GM18873 (cell line): ENCODE measurements at regions not wholly inside any gene's neighbourhood (a gene's known extent, or its start where the extent isn't known, plus 50 kb on each side); places are given as distances from the start of the nearest gene placed in this dataset.

ENCODE experiments used
- ATAC-seq: cut with Tn5 transposase; IDR thresholded peaks from one replicate; pipeline ENCODE4 v1.9.1; 2021; ENCODE audit warnings: mild to moderate bottlenecking, moderate library complexity, moderate number of reproducible peaks; ENCODE audit not compliant: unreplicated experiment, low FRiP score

- no peak for ATAC-seq
Measured at GRCh38 chr6:8608737-8609136, 173.4 kb upstream of the SLC35B3 start.

DNA sequence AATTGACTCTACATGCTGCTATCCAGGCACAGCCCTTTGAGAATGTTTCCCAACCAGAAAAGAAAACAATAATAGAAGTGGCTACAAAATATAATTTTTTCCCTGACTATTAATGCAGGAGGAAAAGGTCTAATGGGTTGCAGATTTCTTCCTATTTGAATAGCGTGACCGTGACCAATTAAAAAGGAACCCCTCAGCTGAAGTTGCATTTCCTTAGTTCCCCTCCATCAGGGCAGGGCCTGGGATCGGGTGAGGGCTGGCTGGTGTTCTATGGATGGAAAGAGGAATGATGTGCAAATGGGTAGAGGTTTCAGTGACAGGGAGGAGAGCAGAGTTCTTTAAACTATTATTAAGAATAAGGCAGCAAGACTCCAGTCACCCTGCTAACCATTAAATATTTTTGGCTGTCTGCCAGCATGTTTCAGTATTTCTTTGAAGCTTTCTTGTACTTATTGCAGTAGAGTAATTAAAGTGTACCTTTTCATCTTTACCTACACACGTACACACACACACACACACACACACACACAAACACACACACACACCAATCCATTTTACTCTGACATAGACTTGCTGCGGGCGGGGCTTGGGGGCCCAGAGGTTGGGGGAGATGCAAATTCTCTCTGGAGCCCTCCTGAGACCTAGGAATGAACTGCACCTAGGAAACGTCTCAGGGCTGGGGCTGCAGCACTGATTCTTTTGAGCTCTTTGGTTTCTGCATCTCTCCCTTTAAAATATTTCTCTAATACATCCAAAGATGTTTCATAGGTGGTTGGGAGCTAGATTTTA, 154.8 kb upstream of the SLC35B3 start:
- ATAC-seq, result no peak

GRCh38 chr6:8588176-8588575, 152.8 kb upstream of the SLC35B3 start:
- no peak for ATAC-seq

GRCh38 chr6:8583291-8583690, 147.9 kb upstream of the SLC35B3 start:
- no peak for ATAC-seq

GRCh38 chr6:8579372-8579771, 144.0 kb upstream of the SLC35B3 start:
- no peak for ATAC-seq

DNA sequence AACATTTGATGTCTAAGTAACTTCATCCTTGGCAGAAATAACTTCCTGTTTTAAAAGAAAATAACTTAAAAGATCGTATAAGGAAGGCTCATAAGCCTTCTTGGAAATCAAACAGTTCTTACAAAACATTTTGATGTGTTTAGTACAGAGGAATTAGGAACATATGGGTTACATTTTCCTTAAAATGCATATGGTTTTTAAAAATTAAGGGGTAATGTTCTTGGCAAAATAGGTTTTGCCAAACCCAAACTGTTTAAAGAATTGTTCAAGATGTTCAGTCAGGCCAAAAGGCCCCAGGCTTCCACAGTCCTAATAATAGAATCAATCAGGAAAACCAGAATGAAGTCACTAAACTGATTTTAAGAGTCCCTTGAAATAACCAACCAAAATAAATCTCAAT, 142.7 kb upstream of the SLC35B3 start:
- no peak for ATAC-seq

DNA sequence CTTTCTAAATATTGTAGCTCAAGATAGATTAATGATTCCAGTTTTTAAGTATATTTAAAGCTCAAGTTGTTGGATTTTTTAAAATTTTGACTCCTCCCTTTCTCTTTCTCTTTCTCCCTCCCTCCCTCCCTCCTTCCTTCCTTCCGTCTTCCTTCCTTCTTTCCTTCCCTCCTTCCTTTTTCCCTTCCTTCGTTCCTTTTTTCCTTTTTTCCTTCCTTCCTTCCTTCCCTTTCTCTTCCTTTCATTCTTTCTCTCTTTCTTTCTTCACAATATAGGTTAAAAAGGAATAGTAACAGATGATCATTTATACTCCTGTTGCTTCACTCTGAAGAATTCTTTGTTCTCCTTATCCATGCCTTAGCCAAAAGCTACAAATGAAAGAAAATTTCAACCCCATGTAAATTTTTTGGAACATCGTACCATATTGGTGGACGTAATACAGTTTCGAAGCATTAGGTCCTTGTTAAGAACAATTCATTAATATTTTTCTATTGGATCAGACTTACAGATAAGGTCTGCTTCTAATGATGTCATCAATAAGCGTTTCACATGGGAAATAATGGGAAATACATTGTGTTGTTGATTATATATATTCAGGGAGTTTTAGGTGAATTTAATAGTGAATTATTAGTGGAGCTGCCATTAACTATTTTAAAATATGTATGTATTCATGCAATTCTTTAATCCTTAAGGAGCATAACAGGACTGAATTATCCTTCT, 139.6 kb upstream of the SLC35B3 start:
- ATAC-seq, result no peak

DNA sequence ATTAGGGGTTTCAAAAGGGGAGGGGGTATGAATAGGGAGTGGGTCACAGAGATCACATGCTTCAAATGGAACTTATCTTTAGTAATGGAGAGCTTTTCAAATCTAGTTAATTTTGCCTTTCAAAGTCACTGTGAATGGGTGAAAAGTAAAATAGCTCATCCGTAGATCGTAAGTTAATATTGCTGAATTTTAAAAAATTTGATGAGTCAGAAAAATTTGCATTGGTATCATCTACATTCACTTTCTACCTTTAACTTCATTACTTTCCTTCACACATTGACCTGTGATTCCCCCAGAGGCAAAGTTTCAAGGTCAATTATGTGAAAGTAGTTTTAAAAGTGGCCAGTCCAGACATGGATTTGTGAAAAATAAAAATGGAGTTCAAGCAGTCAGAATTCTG, 139.0 kb upstream of the SLC35B3 start:
- no peak for ATAC-seq

- no peak for ATAC-seq
Measured at GRCh38 chr6:8570256-8570920, 135.0 kb upstream of the SLC35B3 start.

GRCh38 chr6:8562125-8562524, 126.8 kb upstream of the SLC35B3 start:
- no peak for ATAC-seq

DNA sequence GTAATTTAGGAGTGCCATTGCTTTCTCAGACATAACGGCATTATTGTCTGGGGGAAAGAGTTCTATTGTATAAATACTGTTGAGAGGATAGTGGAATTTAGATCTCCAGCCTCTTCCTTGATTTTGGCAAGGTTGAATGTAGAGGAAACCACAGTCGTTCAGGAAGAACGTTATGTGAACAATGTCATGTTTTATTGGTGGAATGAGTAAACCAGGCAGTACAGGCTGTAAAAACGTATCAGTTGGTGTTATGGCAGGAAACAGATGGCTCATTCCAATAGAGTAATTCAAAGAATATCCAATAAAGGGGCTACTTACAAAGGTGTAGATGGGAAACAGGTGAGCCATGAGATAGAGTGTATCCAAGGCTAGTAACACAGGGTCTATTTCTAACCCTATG, 123.6 kb upstream of the SLC35B3 start:
- no peak for ATAC-seq

DNA sequence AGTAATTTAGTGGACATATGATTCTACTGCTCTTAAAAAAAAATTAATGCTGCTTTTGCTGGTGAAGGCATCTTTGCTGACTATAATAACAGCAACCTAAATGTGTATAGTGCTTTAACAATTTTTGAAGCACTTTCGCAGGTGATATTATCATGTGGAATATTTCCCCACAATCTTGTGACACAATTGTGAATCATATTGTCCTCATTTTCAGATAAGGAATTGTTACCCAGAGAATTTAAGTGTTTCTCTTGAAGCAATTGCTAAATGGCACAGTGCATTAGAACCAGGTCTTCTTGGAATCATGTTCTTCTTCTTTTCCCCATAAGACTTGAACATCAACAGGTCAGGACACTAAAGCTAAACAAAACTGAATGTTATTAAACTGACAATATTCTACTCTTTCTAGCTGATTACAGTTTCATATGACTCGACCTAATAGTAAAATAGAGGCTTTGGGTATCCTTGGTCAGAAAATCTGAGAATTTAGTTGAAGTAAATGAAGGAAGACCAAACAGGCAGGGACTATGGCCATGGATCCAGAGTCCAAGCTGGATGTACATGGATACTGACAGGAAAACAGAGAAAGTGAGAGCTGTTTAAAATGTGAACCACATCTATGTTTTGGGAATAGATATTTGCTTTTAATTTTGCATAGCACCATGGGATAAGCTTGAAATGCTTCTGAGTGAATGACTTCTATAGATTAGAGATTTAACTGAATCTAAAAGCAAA, 121.8 kb upstream of the SLC35B3 start:
- ATAC-seq, result no peak

- no peak for ATAC-seq
Measured at GRCh38 chr6:8556370-8557013, 121.1 kb upstream of the SLC35B3 start.

DNA sequence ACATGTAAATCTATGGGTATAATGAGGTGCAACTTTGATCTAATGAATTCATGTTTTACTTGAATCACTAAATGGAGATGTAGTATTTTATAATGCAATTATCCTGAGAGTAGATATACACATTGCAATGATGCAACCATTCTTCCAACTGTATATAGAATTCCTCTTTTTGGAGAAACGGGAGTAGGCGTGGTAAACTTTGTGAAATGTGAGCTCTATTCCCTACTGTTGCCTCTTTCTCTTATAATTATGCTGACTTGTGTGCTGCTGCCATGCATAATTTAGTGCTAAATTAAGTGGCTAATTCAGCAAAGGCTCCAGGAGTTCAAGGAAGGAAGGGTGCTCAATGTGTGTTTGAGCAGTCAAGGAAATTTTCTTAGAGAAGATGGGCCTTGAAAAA, 116.6 kb upstream of the SLC35B3 start:
- no peak for ATAC-seq

DNA sequence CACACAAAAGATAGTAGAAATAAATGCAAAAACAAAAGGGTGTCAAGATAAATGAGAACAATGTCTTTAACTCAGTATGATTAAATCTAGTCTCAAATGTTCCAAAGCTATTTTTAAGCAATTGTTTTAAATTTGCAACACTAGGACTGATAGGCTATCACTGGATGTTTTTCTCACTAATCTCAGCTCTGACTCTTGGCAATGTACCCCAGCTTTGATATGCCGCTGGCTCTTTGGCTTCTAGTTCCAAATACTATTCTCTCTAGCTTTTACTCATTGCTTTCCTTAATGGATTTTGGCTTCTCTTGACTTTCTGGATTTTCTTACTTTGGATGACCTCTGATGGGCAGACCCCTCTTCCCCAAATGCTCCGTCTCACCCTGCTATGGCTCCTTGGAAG, 116.0 kb upstream of the SLC35B3 start:
- no peak for ATAC-seq

DNA sequence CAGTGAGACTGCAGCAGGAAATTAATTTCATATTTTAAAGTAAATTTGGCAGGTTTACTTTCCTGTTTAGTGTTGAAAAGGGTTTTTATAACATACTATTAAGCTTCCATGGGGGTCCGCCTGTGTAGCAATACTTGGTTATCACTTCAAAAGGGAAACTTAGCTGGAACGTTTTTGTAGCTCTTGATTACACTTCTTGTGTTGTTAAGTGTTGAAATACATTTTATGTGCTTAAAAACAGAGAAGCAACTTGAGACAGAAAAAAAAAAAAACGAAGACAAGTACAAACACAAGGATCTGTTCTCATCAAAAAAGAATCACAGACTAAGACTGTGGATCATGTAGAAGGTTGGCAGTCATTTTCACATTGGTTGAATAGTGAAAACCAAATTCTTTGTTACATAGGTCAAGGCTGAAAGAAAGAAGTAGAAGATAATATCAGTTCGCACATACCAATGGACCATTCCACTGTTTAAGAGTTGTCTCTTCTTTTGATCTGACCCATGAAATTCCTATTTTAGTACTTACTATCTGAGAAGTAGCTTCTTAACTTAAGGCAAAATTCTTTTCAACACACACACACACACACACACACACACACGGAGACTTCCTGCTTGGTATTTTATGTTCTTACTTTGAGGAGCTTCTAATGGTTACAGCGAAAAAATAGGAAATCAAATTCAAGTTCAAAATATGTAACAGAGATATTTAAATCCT, 113.9 kb upstream of the SLC35B3 start:
- ATAC-seq, result no peak

GRCh38 chr6:8546496-8546895, 111.2 kb upstream of the SLC35B3 start:
- no peak for ATAC-seq

- no peak for ATAC-seq
Measured at GRCh38 chr6:8545336-8545735, 110.0 kb upstream of the SLC35B3 start.

DNA sequence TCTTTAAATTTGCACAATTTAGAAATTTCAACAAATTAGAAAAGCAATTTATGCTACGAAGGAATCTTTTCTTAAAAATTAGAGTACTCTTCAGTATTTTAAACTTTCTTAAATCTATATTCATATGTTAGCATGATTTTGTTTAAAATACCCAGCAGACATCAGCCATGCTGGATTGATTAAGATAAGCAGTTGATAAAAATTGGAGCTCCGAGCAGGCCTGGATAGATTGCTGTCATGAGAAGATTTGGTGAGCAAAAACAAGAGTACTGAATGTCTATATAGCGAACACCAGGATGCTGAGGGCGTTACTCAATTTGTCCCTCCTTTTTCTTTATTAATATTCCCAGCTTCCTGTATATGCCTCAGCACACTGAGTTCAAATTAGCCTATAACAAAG, 108.4 kb upstream of the SLC35B3 start:
- no peak for ATAC-seq

- no peak for ATAC-seq
Measured at GRCh38 chr6:8539453-8539852, 104.1 kb upstream of the SLC35B3 start.
